ENCODE measurements at regions not wholly inside any gene's neighbourhood (a gene's known extent, or its start where the extent isn't known, plus 50 kb on each side); places are given as distances from the start of the nearest gene placed in this dataset.

DNA sequence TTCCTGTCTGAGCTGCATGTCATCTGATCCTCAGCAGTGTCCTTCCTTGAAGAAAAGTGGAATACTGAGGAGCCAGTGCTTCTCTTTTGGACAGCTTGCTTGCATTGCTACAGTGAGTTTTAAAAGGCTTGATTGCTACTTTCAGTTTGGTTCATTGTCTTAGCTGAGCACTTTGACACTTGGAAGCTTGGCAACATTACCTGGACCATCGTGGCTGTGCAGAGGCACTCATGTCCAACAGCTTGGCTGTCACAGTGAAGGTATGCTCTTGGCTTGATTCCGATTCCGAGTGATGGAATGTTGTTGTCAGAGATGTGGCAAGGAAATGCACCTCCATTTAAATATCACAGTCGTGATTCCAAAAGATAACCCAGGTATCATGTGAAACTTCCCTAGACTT, 102.4 kb downstream of the FAS start:
- no peak for TF ChIP-seq EZH2phosphoT487 (IDR thresholded peaks at IDR 0.05; ENCODE audit: borderline replicate concordance, low read depth, low read length)
- TF ChIP-seq, protein P1, sequence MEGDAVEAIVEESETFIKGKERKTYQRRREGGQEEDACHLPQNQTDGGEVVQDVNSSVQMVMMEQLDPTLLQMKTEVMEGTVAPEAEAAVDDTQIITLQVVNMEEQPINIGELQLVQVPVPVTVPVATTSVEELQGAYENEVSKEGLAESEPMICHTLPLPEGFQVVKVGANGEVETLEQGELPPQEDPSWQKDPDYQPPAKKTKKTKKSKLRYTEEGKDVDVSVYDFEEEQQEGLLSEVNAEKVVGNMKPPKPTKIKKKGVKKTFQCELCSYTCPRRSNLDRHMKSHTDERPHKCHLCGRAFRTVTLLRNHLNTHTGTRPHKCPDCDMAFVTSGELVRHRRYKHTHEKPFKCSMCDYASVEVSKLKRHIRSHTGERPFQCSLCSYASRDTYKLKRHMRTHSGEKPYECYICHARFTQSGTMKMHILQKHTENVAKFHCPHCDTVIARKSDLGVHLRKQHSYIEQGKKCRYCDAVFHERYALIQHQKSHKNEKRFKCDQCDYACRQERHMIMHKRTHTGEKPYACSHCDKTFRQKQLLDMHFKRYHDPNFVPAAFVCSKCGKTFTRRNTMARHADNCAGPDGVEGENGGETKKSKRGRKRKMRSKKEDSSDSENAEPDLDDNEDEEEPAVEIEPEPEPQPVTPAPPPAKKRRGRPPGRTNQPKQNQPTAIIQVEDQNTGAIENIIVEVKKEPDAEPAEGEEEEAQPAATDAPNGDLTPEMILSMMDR (conservative IDR thresholded peaks at IDR 0.05; ENCODE audit: low read length): no peak
- no peak overlapping the region for H3K4me3 ChIP-seq (ENCODE audit: low read depth, low read length, poor library complexity, severe bottlenecking)
- no peak overlapping the region for H3K27ac ChIP-seq (ENCODE audit: low read depth, low read length, poor library complexity, severe bottlenecking)
- no peaks in the 10 kb centered on the region for H3K4me1 ChIP-seq (ENCODE audit: insufficient read depth, low read length, poor library complexity, severe bottlenecking)
- ChIA-PET CTCF (ENCODE audit: unreplicated experiment) (no interaction called here), POLR2A (interaction anchor here (0.7 kb wide), 1 partner anchor 34 kb away, joined by 3 read pairs; no protein-coding TSS in a partner anchor)
- H4K20me1 ChIP-seq (ENCODE audit: insufficient read depth, low read length): no peaks in the 10 kb centered on the region
- H2AFZ ChIP-seq (ENCODE audit: low read length): no peak overlapping the region
- H3K9me2 ChIP-seq (ENCODE audit: insufficient read depth, low read length): no peaks in the 10 kb centered on the region
- H3K4me2 ChIP-seq (ENCODE audit: low read length): no peak overlapping the region
- no peaks in the 10 kb centered on the region for H3K79me2 ChIP-seq (ENCODE audit: insufficient read depth, low read depth, low read length)
- H3K9me3 ChIP-seq (ENCODE audit: low read length): no peaks in the 10 kb centered on the region
- H3K36me3 ChIP-seq (ENCODE audit: insufficient read depth, low read length): no peaks in the 10 kb centered on the region
- no peak for DNase-seq (ENCODE audit: low spot score)
- intact Hi-C loops (cut with micrococcal nuclease; ENCODE audit: unreplicated experiment): no loop called here
- BruUV-seq (replicated peaks): no TSS peak

DNA sequence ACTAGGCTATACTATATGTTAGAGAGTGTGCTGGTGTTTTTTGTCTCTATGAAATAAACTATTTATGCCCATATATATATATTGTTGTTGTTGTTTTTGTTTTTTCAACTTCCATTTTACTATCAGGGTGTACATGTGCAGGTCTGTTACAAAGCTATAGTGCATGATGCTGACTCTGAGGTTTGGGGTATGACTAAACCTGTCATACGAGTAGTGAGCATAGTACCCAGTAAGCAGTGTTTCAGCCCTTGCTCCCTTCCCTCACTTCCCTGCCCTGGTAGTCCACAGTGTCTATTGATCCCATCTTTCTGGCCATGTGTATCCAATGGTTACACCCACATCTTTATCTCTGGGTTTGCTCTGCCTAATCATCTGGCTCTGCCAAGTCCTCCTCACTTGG, 101.8 kb downstream of the FAS start:
- Histone ChIP-seq H2AFZ (ENCODE audit: low read length) (no peak overlapping the region), H3K36me3 (ENCODE audit: insufficient read depth, low read length) (no peaks in the 10 kb centered on the region), H3K4me2 (ENCODE audit: low read length) (no peak overlapping the region), H3K9me3 (ENCODE audit: low read length) (no peaks in the 10 kb centered on the region), H3K27ac (ENCODE audit: low read depth, low read length, poor library complexity, severe bottlenecking) (no peak overlapping the region), H4K20me1 (ENCODE audit: insufficient read depth, low read length) (no peaks in the 10 kb centered on the region), H3K4me1 (ENCODE audit: insufficient read depth, low read length, poor library complexity, severe bottlenecking) (no peaks in the 10 kb centered on the region), H3K9me2 (ENCODE audit: insufficient read depth, low read length) (no peaks in the 10 kb centered on the region), H3K4me3 (ENCODE audit: low read depth, low read length, poor library complexity, severe bottlenecking) (no peak overlapping the region), H3K79me2 (ENCODE audit: insufficient read depth, low read depth, low read length) (no peaks in the 10 kb centered on the region)
- POLR2A ChIA-PET: interaction anchor here (0.7 kb wide), 1 partner anchor 34 kb away, joined by 3 read pairs; no protein-coding TSS in a partner anchor
- no TSS peak for BruUV-seq (replicated peaks)
- TF ChIP-seq, protein P1 (conservative IDR thresholded peaks at IDR 0.05; ENCODE audit: low read length): no peak
- TF ChIP-seq EZH2phosphoT487 (IDR thresholded peaks at IDR 0.05; ENCODE audit: borderline replicate concordance, low read depth, low read length): no peak
- CTCF ChIA-PET (ENCODE audit: unreplicated experiment): no interaction called here
- no peak for DNase-seq (ENCODE audit: low spot score)
- intact Hi-C loops (cut with micrococcal nuclease; ENCODE audit: unreplicated experiment): no loop called here

DNA sequence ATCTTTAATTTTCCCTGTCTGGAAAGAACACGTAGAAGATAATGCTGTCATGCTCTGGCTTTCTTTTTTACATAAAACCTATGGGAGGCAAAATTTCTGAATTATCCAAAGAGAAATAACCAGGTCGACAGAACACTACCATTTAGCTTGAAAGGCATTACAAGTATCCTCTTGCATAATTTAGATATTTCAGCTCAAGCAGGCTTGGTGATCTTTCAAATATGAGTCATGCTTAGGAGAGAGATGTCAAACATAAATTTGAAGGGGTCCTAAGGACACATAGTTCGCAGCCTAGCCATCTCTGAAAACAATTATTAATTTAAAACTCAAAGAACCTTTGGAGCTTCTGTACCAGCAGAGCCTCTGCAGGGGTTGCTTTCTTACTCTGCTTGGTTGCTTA, 100.9 kb downstream of the FAS start:
- no peak overlapping the region for H3K27ac ChIP-seq (ENCODE audit: low read depth, low read length, poor library complexity, severe bottlenecking)
- no peak overlapping the region for H3K4me3 ChIP-seq (ENCODE audit: low read depth, low read length, poor library complexity, severe bottlenecking)
- no peaks in the 10 kb centered on the region for H3K79me2 ChIP-seq (ENCODE audit: insufficient read depth, low read depth, low read length)
- no peaks in the 10 kb centered on the region for H3K9me3 ChIP-seq (ENCODE audit: low read length)
- H4K20me1 ChIP-seq (ENCODE audit: insufficient read depth, low read length): no peaks in the 10 kb centered on the region
- ChIA-PET POLR2A (interaction anchor here (0.6 to 1.1 kb wide), 3 partner anchors 11 to 30 kb away, joined by 3 to 4 read pairs (median 3); no protein-coding TSS in a partner anchor), CTCF (ENCODE audit: unreplicated experiment) (no interaction called here)
- H2AFZ ChIP-seq (ENCODE audit: low read length): no peak overlapping the region
- no peaks in the 10 kb centered on the region for H3K9me2 ChIP-seq (ENCODE audit: insufficient read depth, low read length)
- H3K4me1 ChIP-seq (ENCODE audit: insufficient read depth, low read length, poor library complexity, severe bottlenecking): no peaks in the 10 kb centered on the region
- DNase-seq (ENCODE audit: low spot score): no peak
- no peaks in the 10 kb centered on the region for H3K36me3 ChIP-seq (ENCODE audit: insufficient read depth, low read length)
- BruUV-seq (replicated peaks): no TSS peak
- no peak overlapping the region for H3K4me2 ChIP-seq (ENCODE audit: low read length)
- TF ChIP-seq, protein P1 (conservative IDR thresholded peaks at IDR 0.05; ENCODE audit: low read length): no peak
- no peak for TF ChIP-seq EZH2phosphoT487 (IDR thresholded peaks at IDR 0.05; ENCODE audit: borderline replicate concordance, low read depth, low read length)
- intact Hi-C loops (cut with micrococcal nuclease; ENCODE audit: unreplicated experiment): no loop called here

Measured in OCI-LY7 (cell line).